Osteoblast (primary cell): ENCODE measurements at regions not wholly inside any gene's neighbourhood (a gene's known extent, or its start where the extent isn't known, plus 50 kb on each side); places are given as distances from the start of the nearest gene placed in this dataset.

Source experiments
- DNase-seq: peaks from one replicate; pipeline ENCODE4 v3.0.0; 2011; ENCODE audit warnings: low spot score, mixed read lengths; ENCODE audit not compliant: insufficient read length; ENCODE audit errors: missing footprints
- H2AFZ ChIP-seq: 2 replicates; pipeline ENCODE4 v1.6.0; 2011; ENCODE audit warnings: mild to moderate bottlenecking, low read length
- H3K27ac ChIP-seq: 2 replicates; pipeline ENCODE4 v1.5.1; 2011; ENCODE audit warnings: mild to moderate bottlenecking, low read depth, low read length, moderate library complexity
- H3K27me3 ChIP-seq: 2 replicates; pipeline ENCODE4 v1.6.0; 2012; ENCODE audit warnings: mild to moderate bottlenecking, control low read depth, inconsistent platforms, low read length, moderate library complexity; ENCODE audit not compliant: insufficient read depth
- H3K36me3 ChIP-seq: 2 replicates; pipeline ENCODE4 v1.5.1; 2011; ENCODE audit warnings: mild to moderate bottlenecking, low read length, control low read depth, moderate library complexity; ENCODE audit not compliant: insufficient read depth
- H3K4me1 ChIP-seq: 2 replicates; pipeline ENCODE4 v1.5.1; 2011; ENCODE audit warnings: mild to moderate bottlenecking, low read length, control low read depth, moderate library complexity; ENCODE audit not compliant: insufficient read depth
- H3K4me2 ChIP-seq: 2 replicates; pipeline ENCODE4 v1.6.0; 2011; ENCODE audit warnings: mild to moderate bottlenecking, low read length; ENCODE audit not compliant: insufficient read depth
- H3K4me3 ChIP-seq: fragments of 200-600 bp; sonication (generic); 3 replicates; pipeline ENCODE4 v1.5.1; 2012; ENCODE audit warnings: mild to moderate bottlenecking, low read length, inconsistent platforms; ENCODE audit not compliant: insufficient read depth
- H3K79me2 ChIP-seq: 2 replicates; pipeline ENCODE4 v1.6.0; 2012; ENCODE audit warnings: mild to moderate bottlenecking, low read length, control low read depth, inconsistent platforms; ENCODE audit not compliant: insufficient read depth
- H3K9me3 ChIP-seq: 2 replicates; pipeline ENCODE4 v1.5.1; 2011; ENCODE audit warnings: low read depth, low read length, control low read depth
- H4K20me1 ChIP-seq: 2 replicates; pipeline ENCODE4 v1.6.0; 2012; ENCODE audit warnings: mild to moderate bottlenecking, low read length, control low read depth; ENCODE audit not compliant: insufficient read depth
- CTCF ChIP-seq: IDR thresholded peaks from 2 replicates; pipeline ENCODE4 v1.5.1; 2011; ENCODE audit warnings: mild to moderate bottlenecking, low read depth, low read length, moderate library complexity; ENCODE audit errors: extremely low read depth

- no peak overlapping the region for H3K4me3 ChIP-seq
- H3K27me3 ChIP-seq = no peaks in the 10 kb centered on the region
- H3K79me2 ChIP-seq = no peaks in the 10 kb centered on the region
- TF ChIP-seq CTCF = no peak
- H2AFZ ChIP-seq = no peak overlapping the region
- H3K4me2 ChIP-seq = no peak overlapping the region
- H3K4me1 ChIP-seq = no peaks in the 10 kb centered on the region
- H3K36me3 ChIP-seq = no peaks in the 10 kb centered on the region
- peaks cover 2% of the 10 kb centered on the region for H3K9me3 ChIP-seq
- H4K20me1 ChIP-seq = no peaks in the 10 kb centered on the region
- no peak overlapping the region for H3K27ac ChIP-seq
- no peak for DNase-seq
These were observed 285.6 kb upstream of the SORCS1 start for GRCh38 chr10:107450056-107450455.

GRCh38 chr10:107444443-107444842 is 279.9 kb upstream of the SORCS1 start:
- no peak overlapping the region for H3K4me3 ChIP-seq
- no peaks in the 10 kb centered on the region for H4K20me1 ChIP-seq
- no peaks in the 10 kb centered on the region for H3K4me1 ChIP-seq
- no peaks in the 10 kb centered on the region for H3K36me3 ChIP-seq
- H3K79me2 ChIP-seq = no peaks in the 10 kb centered on the region
- H2AFZ ChIP-seq = no peak overlapping the region
- no peak for TF ChIP-seq CTCF
- H3K9me3 ChIP-seq = no peaks in the 10 kb centered on the region
- no peaks in the 10 kb centered on the region for H3K27me3 ChIP-seq
- no peak overlapping the region for H3K4me2 ChIP-seq
- no peak for DNase-seq
- H3K27ac ChIP-seq = no peak overlapping the region

DNA sequence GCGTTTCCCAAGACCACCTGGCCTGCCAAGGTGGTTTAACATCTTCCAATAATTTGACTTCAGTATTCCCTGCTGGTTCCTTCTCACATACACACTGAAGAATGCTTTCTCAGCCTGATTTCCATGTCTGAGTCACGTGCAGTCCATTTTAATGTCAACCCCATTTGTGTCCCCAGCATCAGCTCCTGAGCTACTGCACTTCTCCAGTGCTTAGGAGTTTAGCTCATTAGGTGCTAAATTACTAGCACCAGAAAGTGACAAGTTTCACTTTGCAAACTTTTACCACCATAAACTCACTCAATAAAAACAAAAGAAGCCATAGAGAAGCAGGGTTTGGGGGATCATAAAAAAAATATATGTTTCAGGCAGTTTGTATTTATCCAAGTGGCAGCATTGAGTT is 279.3 kb upstream of the SORCS1 start:
- TF ChIP-seq CTCF = no peak
- H2AFZ ChIP-seq = no peak overlapping the region

DNA sequence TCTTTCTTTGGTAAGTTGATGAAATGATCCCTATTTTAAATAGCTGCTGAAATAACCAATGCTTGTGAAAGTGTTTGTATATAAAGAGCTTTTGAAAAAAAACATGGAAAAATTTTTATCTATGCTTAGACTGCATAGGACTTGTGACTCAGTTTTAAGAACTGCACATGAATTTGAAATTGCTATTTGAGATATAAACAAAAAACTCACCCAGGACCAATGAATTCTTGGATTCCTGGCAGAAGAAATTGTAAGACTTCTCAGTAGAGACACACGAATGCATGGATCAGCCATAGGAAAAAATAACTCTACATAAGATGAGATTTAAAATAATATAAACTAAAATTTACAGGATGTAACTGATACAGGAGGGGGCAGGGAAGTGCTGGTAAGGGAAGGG is 278.8 kb upstream of the SORCS1 start:
- Histone ChIP-seq H3K4me2 (no peak overlapping the region), H3K27me3 (no peaks in the 10 kb centered on the region), H3K27ac (no peak overlapping the region), H2AFZ (no peak overlapping the region), H3K36me3 (no peaks in the 10 kb centered on the region), H3K79me2 (no peaks in the 10 kb centered on the region), H3K9me3 (no peaks in the 10 kb centered on the region), H3K4me1 (no peaks in the 10 kb centered on the region), H3K4me3 (no peak overlapping the region), H4K20me1 (no peaks in the 10 kb centered on the region)
- DNase-seq = no peak
- TF ChIP-seq CTCF = no peak

More for the DNA sequence above, 279.3 kb upstream of the SORCS1 start:
- DNase-seq = no peak
- no peaks in the 10 kb centered on the region for H3K36me3 ChIP-seq
- no peaks in the 10 kb centered on the region for H3K27me3 ChIP-seq
- H3K4me2 ChIP-seq = no peak overlapping the region
- H3K4me1 ChIP-seq = no peaks in the 10 kb centered on the region
- H3K9me3 ChIP-seq = no peaks in the 10 kb centered on the region
- no peaks in the 10 kb centered on the region for H3K79me2 ChIP-seq
- H4K20me1 ChIP-seq = no peaks in the 10 kb centered on the region
- H3K4me3 ChIP-seq = no peak overlapping the region
- no peak overlapping the region for H3K27ac ChIP-seq
